LNCAP (cell line): ENCODE measurements at regions not wholly inside any gene's neighbourhood (a gene's known extent, or its start where the extent isn't known, plus 50 kb on each side); places are given as distances from the start of the nearest gene placed in this dataset.

Experiments used
- TF ChIP-seq, protein P1 (sequence below): fragments of 450-650 bp; IDR thresholded peaks from 2 replicates; pipeline ENCODE4 v1.5.1; 2017; ENCODE audit warnings: mild to moderate bottlenecking

- TF ChIP-seq, protein P1, sequence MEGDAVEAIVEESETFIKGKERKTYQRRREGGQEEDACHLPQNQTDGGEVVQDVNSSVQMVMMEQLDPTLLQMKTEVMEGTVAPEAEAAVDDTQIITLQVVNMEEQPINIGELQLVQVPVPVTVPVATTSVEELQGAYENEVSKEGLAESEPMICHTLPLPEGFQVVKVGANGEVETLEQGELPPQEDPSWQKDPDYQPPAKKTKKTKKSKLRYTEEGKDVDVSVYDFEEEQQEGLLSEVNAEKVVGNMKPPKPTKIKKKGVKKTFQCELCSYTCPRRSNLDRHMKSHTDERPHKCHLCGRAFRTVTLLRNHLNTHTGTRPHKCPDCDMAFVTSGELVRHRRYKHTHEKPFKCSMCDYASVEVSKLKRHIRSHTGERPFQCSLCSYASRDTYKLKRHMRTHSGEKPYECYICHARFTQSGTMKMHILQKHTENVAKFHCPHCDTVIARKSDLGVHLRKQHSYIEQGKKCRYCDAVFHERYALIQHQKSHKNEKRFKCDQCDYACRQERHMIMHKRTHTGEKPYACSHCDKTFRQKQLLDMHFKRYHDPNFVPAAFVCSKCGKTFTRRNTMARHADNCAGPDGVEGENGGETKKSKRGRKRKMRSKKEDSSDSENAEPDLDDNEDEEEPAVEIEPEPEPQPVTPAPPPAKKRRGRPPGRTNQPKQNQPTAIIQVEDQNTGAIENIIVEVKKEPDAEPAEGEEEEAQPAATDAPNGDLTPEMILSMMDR = no peak
These were observed 379.7 kb upstream of the EEF2KMT start for GRCh38 chr16:5477251-5477650.

GRCh38 chr16:5472552-5472951, 375.0 kb upstream of the EEF2KMT start:
- TF ChIP-seq, protein P1 = no peak

DNA sequence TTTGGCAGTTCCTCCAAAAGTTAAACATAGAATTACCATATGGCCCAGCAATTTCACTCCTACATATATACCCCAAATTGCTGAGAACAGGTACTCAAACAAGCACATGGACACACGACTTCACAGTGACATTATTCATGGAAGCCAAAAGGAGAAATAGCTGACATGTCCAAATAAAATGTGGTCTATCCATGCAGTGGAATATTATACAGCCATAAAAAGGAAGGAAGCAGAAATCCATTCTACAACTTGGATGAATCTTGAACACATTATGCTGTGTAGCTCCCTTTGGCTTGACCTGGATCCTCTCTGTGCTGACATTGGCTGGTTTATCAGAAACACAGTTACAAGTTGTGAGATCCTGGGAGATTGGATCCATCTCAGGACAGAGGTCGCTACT, 370.9 kb upstream of the EEF2KMT start:
- TF ChIP-seq, protein P1 = no peak

- TF ChIP-seq, protein P1 = no peak
These were observed 370.0 kb upstream of the EEF2KMT start for GRCh38 chr16:5467552-5467951.

GRCh38 chr16:5466551-5466950, 369.0 kb upstream of the EEF2KMT start:
- TF ChIP-seq, protein P1 = no peak

GRCh38 chr16:5465714-5466113, 368.1 kb upstream of the EEF2KMT start:
- TF ChIP-seq, protein P1 = no peak

- TF ChIP-seq, protein P1 = no peak
These were observed 366.2 kb upstream of the EEF2KMT start for GRCh38 chr16:5463820-5464219.

DNA sequence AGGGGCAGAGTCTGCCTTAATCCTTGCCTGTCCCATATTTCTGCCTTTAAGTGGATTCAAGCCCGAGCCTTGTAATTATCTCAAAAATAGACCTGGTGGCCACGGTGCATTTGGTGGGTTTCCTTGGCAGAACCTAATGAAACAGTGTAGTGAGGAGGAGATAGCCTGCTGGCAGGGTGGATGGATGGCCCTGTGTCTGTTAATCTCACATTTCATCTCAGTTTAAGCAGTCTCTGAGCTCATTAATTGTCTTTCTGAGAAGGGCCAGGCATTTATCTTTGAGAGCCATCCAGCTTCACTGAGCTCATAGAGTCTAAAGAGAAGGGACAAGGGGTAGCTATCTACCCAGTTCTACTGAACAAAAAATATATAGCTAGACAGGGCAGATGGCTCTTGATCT, 364.0 kb upstream of the EEF2KMT start:
- TF ChIP-seq, protein P1 = no peak
